Activated CD4-positive, alpha-beta T cell treated with anti-CD3 and anti-CD28 coated beads for 36 hours (primary cell): ENCODE measurements at regions not wholly inside any gene's neighbourhood (a gene's known extent, or its start where the extent isn't known, plus 50 kb on each side); places are given as distances from the start of the nearest gene placed in this dataset.
A peak's percentile ranks its signal among the peaks of the same experiment; 100 is the strongest.

Experiments used
- ATAC-seq: fragments of 200-7000 bp; cut with Tn5 transposase; one replicate; pipeline ENCODE4 v1.10.0; 2021; ENCODE audit warnings: mild to moderate bottlenecking, moderate library complexity
- CTCF ChIA-PET: fragments of 350-600 bp; sonication (Branson Sonifier 250); formaldehyde crosslinking; loops from one replicate; lab custom pipeline; 2021; ENCODE audit warnings: antibody characterized with exemption; lab: Charles Lee
- POLR2A ChIA-PET: fragments of 350-600 bp; sonication (Branson Sonifier 250); formaldehyde crosslinking; loops from one replicate; lab custom pipeline; 2021; ENCODE audit warnings: antibody characterized with exemption, inconsistent platforms; lab: Charles Lee
- DNase-seq: peaks from one replicate; pipeline ENCODE4 v3.0.0-alpha.2; 2020
- H3K27ac Mint-ChIP-seq: one replicate; pipeline ENCODE4 v1.8.0; 2021; ENCODE audit warnings: mixed read lengths
- H3K27me3 Mint-ChIP-seq: one replicate; pipeline ENCODE4 v1.8.0; 2021; ENCODE audit warnings: mixed read lengths
- H3K36me3 Mint-ChIP-seq: one replicate; pipeline ENCODE4 v1.8.0; 2021; ENCODE audit warnings: low read depth, mixed read lengths
- H3K4me1 Mint-ChIP-seq: one replicate; pipeline ENCODE4 v1.8.0; 2021; ENCODE audit warnings: mixed read lengths
- H3K4me3 Mint-ChIP-seq: one replicate; pipeline ENCODE4 v1.8.0; 2021; ENCODE audit warnings: mild to moderate bottlenecking, moderate library complexity, mixed read lengths
- H3K9me3 Mint-ChIP-seq: one replicate; pipeline ENCODE4 v1.8.0; 2021; ENCODE audit warnings: low read depth, mixed read lengths
- intact Hi-C, 2 experiments: fragments of 100-400 bp; cut with DNase I in 1 of 2; cut with micrococcal nuclease in 1 of 2; formaldehyde crosslinking; loops; one replicate each; pipeline versions ENCODE4 v1.14.2 to v1.15.1; 2022 to 2024; cut with DNase I, micrococcal nuclease

- intact Hi-C loops: loop anchor here (1.0 to 5.0 kb wide), 2 partner anchors 76 to 335 kb away; no protein-coding TSS in a partner anchor
- no peaks in the 10 kb centered on the region for H3K36me3 Mint-ChIP-seq
- peaks cover 5% of the 10 kb centered on the region for H3K4me1 Mint-ChIP-seq
- H3K27ac Mint-ChIP-seq: no peak overlapping the region
- ATAC-seq: peak; percentile 83
- CTCF ChIA-PET: no interaction called here
- H3K4me3 Mint-ChIP-seq: no peak overlapping the region
- no peaks in the 10 kb centered on the region for H3K9me3 Mint-ChIP-seq
- DNase-seq: peak; percentile 34
- POLR2A ChIA-PET: no interaction called here
- H3K27me3 Mint-ChIP-seq: peaks cover 16% of the 10 kb centered on the region
Measured at GRCh38 chr5:74240783-74241750, 399.5 kb downstream of the ENC1 start.

GRCh38 chr5:74239261-74239660, 401.3 kb downstream of the ENC1 start:
- Mint-ChIP-seq H3K27me3 (peaks cover 18% of the 10 kb centered on the region), H3K4me3 (no peak overlapping the region), H3K9me3 (no peaks in the 10 kb centered on the region), H3K4me1 (peaks cover 5% of the 10 kb centered on the region), H3K27ac (no peak overlapping the region), H3K36me3 (no peaks in the 10 kb centered on the region)
- no peak for ATAC-seq
- CTCF ChIA-PET: no interaction called here
- DNase-seq: no peak
- intact Hi-C loops: no loop called here
- POLR2A ChIA-PET: no interaction called here

GRCh38 chr5:74237571-74238145, 402.9 kb downstream of the ENC1 start:
- ChIA-PET POLR2A (no interaction called here), CTCF (interaction anchor here (0.6 kb wide), 1 partner anchor 340 kb away, joined by 3 read pairs; no protein-coding TSS in a partner anchor)
- H3K9me3 Mint-ChIP-seq: no peaks in the 10 kb centered on the region
- H3K27me3 Mint-ChIP-seq: peaks cover 16% of the 10 kb centered on the region
- H3K36me3 Mint-ChIP-seq: no peaks in the 10 kb centered on the region
- intact Hi-C loops: no loop called here
- peaks cover 5% of the 10 kb centered on the region for H3K4me1 Mint-ChIP-seq
- DNase-seq (no peak), ATAC-seq (no peak)
- H3K27ac Mint-ChIP-seq: no peak overlapping the region
- no peak overlapping the region for H3K4me3 Mint-ChIP-seq

GRCh38 chr5:74235552-74235951, 405.0 kb downstream of the ENC1 start:
- CTCF ChIA-PET: no interaction called here
- intact Hi-C loops: no loop called here
- POLR2A ChIA-PET: no interaction called here
- no peak for DNase-seq
- ATAC-seq: no peak
- no peak overlapping the region for H3K27ac Mint-ChIP-seq
- H3K9me3 Mint-ChIP-seq: no peaks in the 10 kb centered on the region
- peaks cover 18% of the 10 kb centered on the region for H3K27me3 Mint-ChIP-seq
- no peak overlapping the region for H3K4me3 Mint-ChIP-seq
- peaks cover 6% of the 10 kb centered on the region for H3K4me1 Mint-ChIP-seq
- H3K36me3 Mint-ChIP-seq: no peaks in the 10 kb centered on the region

GRCh38 chr5:74233571-74233970, 407.0 kb downstream of the ENC1 start:
- H3K4me1 Mint-ChIP-seq: peaks cover 6% of the 10 kb centered on the region
- DNase-seq (no peak), ATAC-seq (no peak)
- H3K36me3 Mint-ChIP-seq: no peaks in the 10 kb centered on the region
- H3K27me3 Mint-ChIP-seq: peaks cover 17% of the 10 kb centered on the region
- intact Hi-C loops: loop anchor here in 1 of 2 experiments (5.0 kb wide), 1 partner anchor 84 kb away; no protein-coding TSS in a partner anchor
- H3K4me3 Mint-ChIP-seq: no peak overlapping the region
- ChIA-PET POLR2A (no interaction called here), CTCF (interaction anchor here (0.6 kb wide), 1 partner anchor 421 kb away, joined by 5 read pairs; no protein-coding TSS in a partner anchor)
- H3K27ac Mint-ChIP-seq: no peak overlapping the region
- H3K9me3 Mint-ChIP-seq: peaks cover 2% of the 10 kb centered on the region

DNA sequence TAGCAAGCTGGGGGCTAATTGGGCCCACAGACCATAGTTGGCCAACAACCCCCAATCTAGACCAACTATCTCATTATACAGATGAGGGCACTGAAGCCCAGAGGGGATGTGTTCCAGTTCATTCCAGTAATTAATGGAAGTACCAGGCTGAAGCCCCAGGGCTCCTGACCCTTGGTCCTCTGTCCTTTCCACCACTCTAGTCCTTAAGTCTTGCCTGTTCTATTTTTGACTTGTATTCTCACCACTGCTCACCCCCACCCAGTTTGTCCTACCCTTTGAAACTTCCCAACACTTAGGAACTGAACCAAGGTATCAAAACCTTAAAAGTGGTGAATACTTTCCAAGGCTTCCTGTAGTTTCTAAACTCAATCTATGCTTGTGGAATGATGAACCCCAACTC, 407.4 kb downstream of the ENC1 start:
- POLR2A ChIA-PET: no interaction called here
- no peak for DNase-seq
- Mint-ChIP-seq H3K4me3 (no peak overlapping the region), H3K27ac (no peak overlapping the region), H3K36me3 (no peaks in the 10 kb centered on the region), H3K27me3 (peaks cover 14% of the 10 kb centered on the region), H3K4me1 (peaks cover 6% of the 10 kb centered on the region), H3K9me3 (peaks cover 2% of the 10 kb centered on the region)
- CTCF ChIA-PET: no interaction called here
- intact Hi-C loops: loop anchor here in 1 of 2 experiments (5.0 kb wide), 1 partner anchor 84 kb away; no protein-coding TSS in a partner anchor
- ATAC-seq: no peak

DNA sequence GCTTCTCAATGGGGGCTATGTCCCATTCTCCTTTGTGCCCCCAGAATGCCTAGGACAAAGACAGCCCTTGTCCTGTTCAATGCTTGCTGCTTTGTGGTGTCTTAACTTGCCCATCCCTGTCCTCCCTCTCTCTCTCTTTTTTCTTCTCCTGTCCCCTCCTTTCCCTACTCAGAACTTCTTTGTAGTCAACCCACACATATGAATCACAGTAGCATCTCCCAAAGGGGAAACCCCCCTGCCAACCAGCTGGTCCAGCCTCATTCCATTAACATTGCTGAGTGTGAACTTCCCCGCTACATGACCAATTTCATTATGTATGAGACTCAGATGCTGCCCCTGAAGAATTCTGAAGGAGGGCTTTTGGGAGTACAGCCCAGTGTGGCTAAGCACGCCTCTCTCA, 408.3 kb downstream of the ENC1 start:
- CTCF ChIA-PET: no interaction called here
- DNase-seq: peak; percentile 51
- H3K27me3 Mint-ChIP-seq: peaks cover 18% of the 10 kb centered on the region
- H3K4me1 Mint-ChIP-seq: peaks cover 6% of the 10 kb centered on the region
- peaks cover 2% of the 10 kb centered on the region for H3K9me3 Mint-ChIP-seq
- ATAC-seq: peak; percentile 81
- H3K36me3 Mint-ChIP-seq: no peaks in the 10 kb centered on the region
- POLR2A ChIA-PET: no interaction called here
- no peak overlapping the region for H3K27ac Mint-ChIP-seq
- intact Hi-C loops: loop anchor here in 1 of 2 experiments (5.0 kb wide), 1 partner anchor 85 kb away; no protein-coding TSS in a partner anchor
- no peak overlapping the region for H3K4me3 Mint-ChIP-seq

GRCh38 chr5:74231697-74232096, 408.8 kb downstream of the ENC1 start:
- peaks cover 17% of the 10 kb centered on the region for H3K27me3 Mint-ChIP-seq
- DNase-seq (no peak), ATAC-seq (peak; percentile 19)
- H3K9me3 Mint-ChIP-seq: peaks cover 2% of the 10 kb centered on the region
- ChIA-PET CTCF (no interaction called here), POLR2A (no interaction called here)
- intact Hi-C loops: loop anchor here in 1 of 2 experiments (5.0 kb wide), 1 partner anchor 86 kb away; no protein-coding TSS in a partner anchor
- H3K4me1 Mint-ChIP-seq: peaks cover 6% of the 10 kb centered on the region
- no peaks in the 10 kb centered on the region for H3K36me3 Mint-ChIP-seq
- H3K27ac Mint-ChIP-seq: no peak overlapping the region
- no peak overlapping the region for H3K4me3 Mint-ChIP-seq

DNA sequence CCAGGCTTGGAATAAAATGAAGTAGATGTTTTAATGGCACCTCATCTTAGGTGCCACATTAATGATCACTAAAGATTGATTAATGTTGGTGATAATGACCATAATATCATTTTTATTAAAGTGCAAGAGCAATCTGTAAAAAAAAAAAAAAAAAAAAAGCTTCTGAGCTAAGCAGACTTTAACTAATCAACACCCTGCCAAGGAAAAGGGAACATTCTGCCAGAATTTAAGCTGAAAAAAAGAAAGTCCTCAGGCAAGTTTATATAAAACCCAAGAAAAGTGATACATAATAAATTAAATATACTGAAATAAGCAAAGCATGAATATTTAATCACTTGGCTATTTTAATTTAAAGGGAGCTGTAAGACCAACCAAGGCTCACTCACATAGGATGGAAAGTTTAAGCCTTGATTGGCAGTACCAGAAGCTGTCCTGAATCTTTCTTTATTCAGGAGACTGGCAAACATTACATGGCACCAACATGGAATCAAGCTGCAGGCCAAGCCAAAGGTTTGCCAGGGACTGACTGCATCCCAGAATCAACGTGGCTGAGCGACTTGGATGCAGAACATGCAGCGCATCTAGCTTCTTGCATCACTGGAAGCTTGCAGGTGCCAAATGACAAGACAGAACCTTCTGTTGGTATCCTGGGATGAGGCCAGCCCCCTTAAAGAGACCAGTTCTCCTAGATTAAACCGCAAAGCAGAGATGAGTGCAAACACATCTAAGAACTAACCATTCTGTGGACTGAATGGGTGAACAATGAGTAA, 413.6 kb downstream of the ENC1 start:
- intact Hi-C loops: no loop called here
- peaks cover 24% of the 10 kb centered on the region for H3K27me3 Mint-ChIP-seq
- ChIA-PET CTCF (interaction anchor here (0.7 kb wide), 1 partner anchor 46 kb away, joined by 3 read pairs; no protein-coding TSS in a partner anchor), POLR2A (no interaction called here)
- ATAC-seq (no peak), DNase-seq (no peak)
- H3K4me1 Mint-ChIP-seq: no peaks in the 10 kb centered on the region
- H3K9me3 Mint-ChIP-seq: peaks cover 6% of the 10 kb centered on the region
- H3K27ac Mint-ChIP-seq: no peak overlapping the region
- no peak overlapping the region for H3K4me3 Mint-ChIP-seq
- H3K36me3 Mint-ChIP-seq: no peaks in the 10 kb centered on the region

DNA sequence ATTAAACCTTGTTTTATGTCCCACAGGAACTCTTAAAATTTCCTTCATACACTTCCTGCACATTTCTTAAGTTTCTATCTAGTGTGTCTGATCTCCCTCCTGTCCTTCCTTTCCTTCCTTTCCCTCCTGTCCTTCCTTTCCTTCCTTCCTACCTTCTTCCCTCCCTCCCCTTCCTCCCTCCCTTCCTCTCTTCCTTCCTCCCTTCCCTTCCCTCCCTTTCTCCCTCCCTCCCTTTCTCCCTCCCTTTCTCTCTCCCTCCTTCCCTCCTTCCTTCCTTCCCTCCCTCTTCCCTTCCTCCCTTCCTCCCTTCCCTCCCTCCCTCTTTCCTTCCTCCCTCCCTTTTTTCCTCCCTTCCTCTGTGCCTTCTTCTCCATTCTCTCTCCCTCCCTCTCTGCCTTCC, 414.9 kb downstream of the ENC1 start:
- Mint-ChIP-seq H3K27me3 (peaks cover 19% of the 10 kb centered on the region), H3K27ac (no peak overlapping the region), H3K9me3 (peaks cover 6% of the 10 kb centered on the region), H3K4me3 (no peak overlapping the region), H3K36me3 (no peaks in the 10 kb centered on the region), H3K4me1 (no peaks in the 10 kb centered on the region)
- intact Hi-C loops: no loop called here
- ChIA-PET POLR2A (no interaction called here), CTCF (no interaction called here)
- ATAC-seq (no peak), DNase-seq (no peak)

DNA sequence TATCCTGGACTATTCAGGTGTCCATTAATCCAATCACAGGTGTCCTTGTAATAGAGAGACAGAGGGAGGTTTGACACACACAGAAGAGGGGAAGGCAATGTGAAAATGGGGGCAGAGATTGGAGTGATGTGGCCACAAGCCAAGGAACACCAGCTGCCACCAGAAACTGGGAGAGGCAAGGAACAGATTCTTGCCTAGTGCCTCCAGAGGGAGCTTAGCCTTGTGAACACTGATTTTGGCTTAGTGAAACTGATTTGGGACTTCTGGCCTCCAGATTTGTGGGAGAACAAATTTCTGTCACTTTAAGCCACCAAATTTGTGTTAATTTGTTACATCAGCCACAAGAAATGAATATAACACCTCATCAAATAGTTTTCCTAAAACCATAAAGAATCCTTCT, 416.2 kb downstream of the ENC1 start:
- CTCF ChIA-PET: interaction anchor here (0.6 to 1.0 kb wide), 3 partner anchors 12 to 363 kb away, joined by 3 read pairs; no protein-coding TSS in a partner anchor
- intact Hi-C loops: no loop called here
- H3K4me3 Mint-ChIP-seq: no peak overlapping the region
- peaks cover 17% of the 10 kb centered on the region for H3K27me3 Mint-ChIP-seq
- H3K4me1 Mint-ChIP-seq: no peaks in the 10 kb centered on the region
- no peak for ATAC-seq
- POLR2A ChIA-PET: no interaction called here
- no peak for DNase-seq
- H3K27ac Mint-ChIP-seq: no peak overlapping the region
- peaks cover 4% of the 10 kb centered on the region for H3K9me3 Mint-ChIP-seq
- H3K36me3 Mint-ChIP-seq: no peaks in the 10 kb centered on the region
